ENCODE measurements at regions not wholly inside any gene's neighbourhood (a gene's known extent, or its start where the extent isn't known, plus 50 kb on each side); places are given as distances from the start of the nearest gene placed in this dataset.
"Not testable (repeated sequence)": the region's sequence is repeated elsewhere in the genome, so short reads cannot be mapped to it uniquely, and the experiment has no call there.

DNA sequence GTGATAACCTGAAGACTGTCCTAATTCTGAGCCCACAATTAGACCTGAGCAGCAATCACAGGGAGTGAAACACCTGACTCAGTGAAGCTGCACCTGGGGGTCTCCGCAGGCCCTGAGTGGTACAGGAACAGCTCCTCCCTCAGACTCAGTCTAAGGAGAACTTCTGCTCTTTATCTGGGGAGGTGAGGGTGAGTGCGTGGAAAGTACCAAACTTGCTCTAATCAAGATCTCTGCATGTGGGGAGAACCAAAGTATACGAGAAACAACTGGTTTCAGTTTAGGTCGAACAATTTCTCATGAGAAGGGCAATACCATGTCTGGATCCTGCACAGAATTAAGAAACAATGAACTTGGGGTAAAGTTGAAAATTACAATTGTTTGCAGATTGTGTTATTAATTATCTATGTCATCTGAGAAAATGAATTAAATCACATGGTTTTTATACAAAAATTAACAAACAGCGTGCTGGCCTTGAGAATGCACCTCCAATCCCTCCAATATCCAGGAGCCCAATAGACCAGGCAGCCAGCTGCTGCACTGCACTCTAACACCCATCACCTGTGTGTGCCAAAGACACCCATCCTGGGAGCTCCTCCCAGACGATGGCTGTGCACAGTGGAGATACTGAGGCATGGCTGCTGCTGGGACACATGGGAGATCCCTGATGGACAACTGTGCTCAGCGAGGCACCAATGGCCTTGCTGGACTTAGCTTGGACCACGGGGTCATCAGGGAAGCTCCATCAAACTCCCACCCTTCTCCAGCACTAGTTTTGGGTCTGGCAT lies 828.8 kb downstream of the TMEM121 start:
- FAIRE-seq; H3K4me3 ChIP-seq (ENCODE audit: extremely low read depth in 1 of 4, insufficient read depth in 2 of 4, low read depth in 3 of 4, low read length in 4 of 4); H3K27me3 ChIP-seq (replicated peaks in 1 of 4; ENCODE audit: control insufficient read depth in 3 of 4, extremely low read depth in 1 of 4, insufficient read depth in 3 of 4, low read length in 3 of 4): not testable (repeated sequence)

More for the DNA sequence above, 828.8 kb downstream of the TMEM121 start:
- H2BK15ac ChIP-seq (ENCODE audit: low read length); POLR2A ChIA-PET (ENCODE audit: partially characterized antibody); H3K79me1 ChIP-seq (ENCODE audit: low read depth, low read length); H3K79me2 ChIP-seq (ENCODE audit: control insufficient read depth in 1 of 2, insufficient read depth in 2 of 2, low read length in 2 of 2); H2BK12ac ChIP-seq (ENCODE audit: low read depth, low read length); H4K91ac ChIP-seq (replicated peaks; ENCODE audit: insufficient read length, low read length); H3K27ac ChIP-seq (ENCODE audit: low read depth, low read length); H3K14ac ChIP-seq (ENCODE audit: insufficient read length); DNase-seq (ENCODE audit: low read depth in 1 of 2, low spot score in 2 of 2); H4K5ac ChIP-seq (ENCODE audit: insufficient read length, low read depth, low read length); H3K4ac ChIP-seq (replicated peaks; ENCODE audit: insufficient read length, low read depth, low read length); H4K8ac ChIP-seq (ENCODE audit: extremely low read depth, insufficient read depth, low read length); H3K23me2 ChIP-seq (ENCODE audit: low read depth, low read length); H3K18ac ChIP-seq (ENCODE audit: extremely low read depth, low read length); H2BK20ac ChIP-seq (ENCODE audit: low read length); H2BK120ac ChIP-seq (replicated peaks; ENCODE audit: low read depth, low read length); H3K4me2 ChIP-seq (ENCODE audit: insufficient read depth in 1 of 2, low read depth in 2 of 2, low read length in 2 of 2); H3K23ac ChIP-seq (ENCODE audit: insufficient read length); H2AK5ac ChIP-seq (ENCODE audit: low read depth, low read length); H3K36me3 ChIP-seq (ENCODE audit: control insufficient read depth in 2 of 4, insufficient read depth in 4 of 4, low read length in 3 of 4); H2BK5ac ChIP-seq (ENCODE audit: low read depth, low read length); H2AFZ ChIP-seq (ENCODE audit: low read length); CTCF ChIA-PET (ENCODE audit: partially characterized antibody); H3K9ac ChIP-seq (replicated peaks in 1 of 4; ENCODE audit: extremely low read depth in 1 of 4, low read depth in 3 of 4, low read length in 3 of 4); H3K56ac ChIP-seq (replicated peaks; ENCODE audit: insufficient read length, low read depth, low read length); H3K4me1 ChIP-seq (replicated peaks in 1 of 4; ENCODE audit: control insufficient read depth in 3 of 4, insufficient read depth in 4 of 4, low read length in 3 of 4); H4K20me1 ChIP-seq (replicated peaks in 1 of 2; ENCODE audit: control insufficient read depth in 1 of 2, insufficient read depth in 2 of 2, low read length in 2 of 2): not testable (repeated sequence)
- 68% methylated on average over 6 of the region's 8 CpGs; no CpG with 5 or more reads in 1 of the 2 experiments for WGBS, 2 experiments (ENCODE audit: extremely low coverage in 1 of 2, insufficient coverage in 1 of 2, insufficient read length in 1 of 2, insufficient replicate concordance in 2 of 2, low coverage in 1 of 2, low lambda C conversion rate in 2 of 2, missing lambda C conversion rate in 1 of 2)
- peaks cover 8 to 18% of the 10 kb centered on the region in 2 experiments for H3K9me3 ChIP-seq (ENCODE audit: insufficient read depth in 2 of 2, low read depth in 1 of 2, low read length in 1 of 2)

Data from H1 (cell line).